Dedifferentiated amniotic fluid mesenchymal stem cell (primary cell): ENCODE measurements at regions not wholly inside any gene's neighbourhood (a gene's known extent, or its start where the extent isn't known, plus 50 kb on each side); places are given as distances from the start of the nearest gene placed in this dataset.
A peak's percentile ranks its signal among the peaks of the same experiment; 100 is the strongest.
"Not testable (repeated sequence)": the region's sequence is repeated elsewhere in the genome, so short reads cannot be mapped to it uniquely, and the experiment has no call there.

Experiments
- DNase-seq: peaks from one replicate; pipeline ENCODE4 v3.0.0-alpha.2; 2016; ENCODE audit errors: extremely low spot score

- DNase-seq: no peak
These were observed 273.8 kb downstream of the RPS6KC1 start for GRCh38 chr1:213324859-213325258.

- no peak for DNase-seq
These were observed 274.4 kb downstream of the RPS6KC1 start for GRCh38 chr1:213325482-213325881.

- DNase-seq: no peak
These were observed 275.4 kb downstream of the RPS6KC1 start for GRCh38 chr1:213326281-213327016.

- peak; percentile 41 for DNase-seq
These were observed 276.1 kb downstream of the RPS6KC1 start for GRCh38 chr1:213327017-213327667.

- DNase-seq: no peak
These were observed 278.5 kb downstream of the RPS6KC1 start for GRCh38 chr1:213329406-213330008.

GRCh38 chr1:213330281-213330680, 279.2 kb downstream of the RPS6KC1 start:
- no peak for DNase-seq

- DNase-seq: no peak
These were observed 280.7 kb downstream of the RPS6KC1 start for GRCh38 chr1:213331631-213332175.

GRCh38 chr1:213332491-213332890, 281.4 kb downstream of the RPS6KC1 start:
- no peak for DNase-seq

- DNase-seq: no peak
These were observed 282.1 kb downstream of the RPS6KC1 start for GRCh38 chr1:213333121-213333520.

- no peak for DNase-seq
These were observed 284.0 kb downstream of the RPS6KC1 start for GRCh38 chr1:213335084-213335483.

- no peak for DNase-seq
These were observed 286.1 kb downstream of the RPS6KC1 start for GRCh38 chr1:213337025-213337678.

- DNase-seq: no peak
These were observed 289.6 kb downstream of the RPS6KC1 start for GRCh38 chr1:213340593-213340992.

- no peak for DNase-seq
These were observed 294.6 kb downstream of the RPS6KC1 start for GRCh38 chr1:213345621-213346020.

GRCh38 chr1:213357403-213357802, 306.4 kb downstream of the RPS6KC1 start:
- DNase-seq: no peak

- not testable (repeated sequence) for DNase-seq
These were observed 307.3 kb downstream of the RPS6KC1 start for GRCh38 chr1:213358368-213358767.

- no peak for DNase-seq
These were observed 311.6 kb downstream of the RPS6KC1 start for GRCh38 chr1:213362598-213362997.

GRCh38 chr1:213366141-213366831, 315.2 kb downstream of the RPS6KC1 start:
- no peak for DNase-seq

GRCh38 chr1:213369465-213369864, 318.4 kb downstream of the RPS6KC1 start:
- DNase-seq: no peak

- no peak for DNase-seq
These were observed 319.5 kb downstream of the RPS6KC1 start for GRCh38 chr1:213370523-213370922.

GRCh38 chr1:213371525-213371846, 320.4 kb downstream of the RPS6KC1 start:
- DNase-seq: no peak

GRCh38 chr1:213371847-213372619, 321.0 kb downstream of the RPS6KC1 start:
- DNase-seq: no peak
